22Rv1 (cell line): ENCODE measurements at regions not wholly inside any gene's neighbourhood (a gene's known extent, or its start where the extent isn't known, plus 50 kb on each side); places are given as distances from the start of the nearest gene placed in this dataset.

Experiments used
- ZFX ChIP-seq: fragments of 450-650 bp; IDR thresholded peaks from 2 replicates; pipeline ENCODE4 v1.6.1; 2017; ENCODE audit warnings: antibody characterized with exemption, borderline replicate concordance
- TF ChIP-seq, protein P1 (sequence below): fragments of 450-650 bp; IDR thresholded peaks from 2 replicates; pipeline ENCODE4 v1.5.1; 2017; ENCODE audit warnings: mild to moderate bottlenecking

GRCh38 chr3:20729185-20729584 is 543.2 kb upstream of the SGO1 start:
- TF ChIP-seq, protein P1, sequence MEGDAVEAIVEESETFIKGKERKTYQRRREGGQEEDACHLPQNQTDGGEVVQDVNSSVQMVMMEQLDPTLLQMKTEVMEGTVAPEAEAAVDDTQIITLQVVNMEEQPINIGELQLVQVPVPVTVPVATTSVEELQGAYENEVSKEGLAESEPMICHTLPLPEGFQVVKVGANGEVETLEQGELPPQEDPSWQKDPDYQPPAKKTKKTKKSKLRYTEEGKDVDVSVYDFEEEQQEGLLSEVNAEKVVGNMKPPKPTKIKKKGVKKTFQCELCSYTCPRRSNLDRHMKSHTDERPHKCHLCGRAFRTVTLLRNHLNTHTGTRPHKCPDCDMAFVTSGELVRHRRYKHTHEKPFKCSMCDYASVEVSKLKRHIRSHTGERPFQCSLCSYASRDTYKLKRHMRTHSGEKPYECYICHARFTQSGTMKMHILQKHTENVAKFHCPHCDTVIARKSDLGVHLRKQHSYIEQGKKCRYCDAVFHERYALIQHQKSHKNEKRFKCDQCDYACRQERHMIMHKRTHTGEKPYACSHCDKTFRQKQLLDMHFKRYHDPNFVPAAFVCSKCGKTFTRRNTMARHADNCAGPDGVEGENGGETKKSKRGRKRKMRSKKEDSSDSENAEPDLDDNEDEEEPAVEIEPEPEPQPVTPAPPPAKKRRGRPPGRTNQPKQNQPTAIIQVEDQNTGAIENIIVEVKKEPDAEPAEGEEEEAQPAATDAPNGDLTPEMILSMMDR, result no peak
- no peak for TF ChIP-seq ZFX
